GM12872 (cell line): ENCODE measurements at regions not wholly inside any gene's neighbourhood (a gene's known extent, or its start where the extent isn't known, plus 50 kb on each side); places are given as distances from the start of the nearest gene placed in this dataset.

Source experiments
- CTCF ChIP-seq: IDR thresholded peaks from 3 replicates; pipeline ENCODE4 v1.5.1; 2011; ENCODE audit warnings: low read depth, mild to moderate bottlenecking, low read length, moderate library complexity; ENCODE audit not compliant: insufficient read depth

DNA sequence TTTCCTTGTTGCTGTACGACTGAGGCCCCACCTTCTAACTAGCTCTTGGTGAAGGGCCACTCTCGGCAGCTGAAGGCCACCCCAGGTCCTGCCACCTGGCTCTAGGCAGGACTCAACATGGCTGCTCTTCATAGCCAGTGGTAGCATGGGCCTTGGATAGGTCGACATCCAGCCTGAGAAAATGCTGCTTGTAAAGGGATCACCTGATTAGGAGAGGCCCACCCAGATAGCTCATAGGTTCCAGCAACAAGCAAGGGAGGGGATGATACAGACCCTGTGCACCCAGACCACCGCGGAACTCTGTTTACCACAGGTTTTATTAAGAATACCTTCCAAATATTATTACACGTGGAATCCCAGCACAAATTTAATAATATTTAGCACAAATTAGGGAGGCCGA lies 341.4 kb downstream of the BRD1 start:
- no peak for TF ChIP-seq CTCF

DNA sequence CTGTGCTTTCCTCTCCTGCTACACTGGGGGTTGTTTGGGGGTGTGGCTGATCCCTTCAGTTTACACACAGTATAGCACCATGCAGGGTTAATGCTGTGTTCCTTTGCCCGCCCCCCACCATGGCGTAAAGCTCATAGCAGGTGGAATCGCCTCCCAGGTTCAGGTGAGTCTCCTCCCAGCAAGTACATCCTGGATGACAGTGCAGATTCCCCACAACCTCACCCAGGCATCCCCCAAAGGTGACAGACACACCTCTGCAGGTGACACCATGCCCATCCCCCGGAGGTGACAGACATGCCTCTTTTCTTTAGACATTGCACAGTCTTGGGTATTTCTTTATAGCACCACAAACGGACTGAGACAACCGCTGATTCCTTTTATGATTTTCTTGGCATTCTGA lies 343.7 kb downstream of the BRD1 start:
- TF ChIP-seq CTCF = no peak

GRCh38 chr22:49483281-49483870 lies 344.3 kb downstream of the BRD1 start:
- TF ChIP-seq CTCF = no peak

DNA sequence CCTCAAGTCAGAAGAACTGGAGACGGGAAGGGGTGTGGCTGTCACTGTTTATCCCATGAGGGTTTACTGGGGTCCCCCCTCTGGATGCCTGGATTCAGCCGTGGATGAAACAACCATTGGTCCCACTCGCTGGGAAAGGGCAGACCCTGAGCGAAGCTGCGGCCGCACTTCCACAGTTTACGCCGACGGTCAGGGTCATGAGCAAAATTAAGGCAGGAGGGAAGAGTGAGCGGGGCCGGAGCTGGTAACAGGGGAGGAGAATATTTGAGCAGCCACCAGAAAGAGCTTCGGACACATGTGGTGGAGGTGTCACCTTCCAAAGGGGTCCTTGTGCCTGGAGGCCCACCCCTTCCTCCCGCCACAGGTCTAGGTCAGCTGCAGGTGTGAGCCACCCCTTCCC lies 344.9 kb downstream of the BRD1 start:
- TF ChIP-seq CTCF = no peak

DNA sequence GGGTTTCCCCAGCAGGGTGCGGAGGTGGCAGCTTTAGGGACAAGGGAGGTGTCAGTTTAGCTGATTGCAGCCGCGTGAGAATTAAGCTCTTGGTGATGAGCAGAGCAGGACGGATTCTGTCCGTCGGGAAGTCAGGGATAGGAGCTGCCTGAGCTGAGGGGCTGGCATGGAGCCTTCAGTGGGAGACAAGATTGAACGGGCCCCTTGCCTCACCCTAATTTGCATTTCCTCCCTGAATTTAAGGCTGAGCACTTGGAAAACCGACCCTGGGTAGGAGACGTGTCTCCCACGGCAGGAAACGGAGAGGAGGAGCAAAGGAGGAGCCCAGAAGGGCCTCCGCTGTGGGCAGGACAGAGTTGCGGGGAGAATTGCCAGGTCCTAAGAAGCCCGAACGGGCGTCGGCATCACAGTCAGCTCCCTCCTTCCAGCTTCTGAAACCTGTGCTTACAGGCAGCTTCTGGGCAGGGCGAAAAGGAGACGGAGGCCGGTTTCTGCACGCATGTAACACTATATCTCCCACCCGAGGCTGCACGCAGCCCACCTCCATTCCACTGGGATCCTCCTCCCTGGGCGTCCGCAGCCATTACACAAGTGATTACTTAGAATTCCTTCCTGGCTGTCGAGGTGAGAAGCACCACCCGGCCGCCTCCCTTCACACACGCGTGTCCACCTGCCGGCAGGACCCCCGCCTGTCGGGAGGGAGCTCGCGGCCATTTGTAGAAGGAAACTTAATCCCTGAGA lies 345.8 kb downstream of the BRD1 start:
- TF ChIP-seq CTCF = no peak

GRCh38 chr22:49480896-49481658 lies 346.6 kb downstream of the BRD1 start:
- TF ChIP-seq CTCF = no peak

GRCh38 chr22:49480331-49480730 lies 347.3 kb downstream of the BRD1 start:
- no peak for TF ChIP-seq CTCF
